HepG2 (cell line): ENCODE measurements at regions not wholly inside any gene's neighbourhood (a gene's known extent, or its start where the extent isn't known, plus 50 kb on each side); places are given as distances from the start of the nearest gene placed in this dataset.

ENCODE experiments used
- ATAC-seq: fragments of 200-7000 bp; cut with Tn5 transposase; 3 replicates; pipeline ENCODE4 v1.9.1; 2020; ENCODE audit warnings: mild to moderate bottlenecking, moderate library complexity
- BruUV-seq: library from RNA; stranded (reverse); fragments of 400-500 nt; replicated peaks from 2 replicates; lab custom pipeline; 2021; lab: Mats Ljungman, UMichigan
- CTCF ChIA-PET: fragments of 300-600 bp; formaldehyde crosslinking; extraction: SDS; loops from one replicate; lab custom pipeline; 2021; ENCODE audit warnings: low total read pairs, inconsistent platforms, low intra/inter-chr PET ratio; lab: Yijun Ruan, JAX
- POLR2A ChIA-PET: fragments of 350-600 bp; sonication (Branson Sonifier 250); formaldehyde crosslinking; loops from one replicate; lab custom pipeline; 2020; ENCODE audit warnings: antibody characterized with exemption, inconsistent platforms; lab: Yijun Ruan, JAX
- DNase-seq: peaks from one replicate; pipeline ENCODE4 v3.0.0-alpha.2; 2015; ENCODE audit warnings: low spot score
- FAIRE-seq: peaks from 3 replicates; lab custom pipeline; 2011; peaks lifted over from hg19 to GRCh38; lab: Jason Lieb, UNC
- H2AFZ ChIP-seq: one replicate; pipeline ENCODE4 v1.6.1; 2011; ENCODE audit warnings: low read length, inconsistent platforms
- H3K27ac ChIP-seq: fragments of 300-600 bp; 3 replicates; pipeline ENCODE4 v1.8.0; 2011; ENCODE audit warnings: mixed run types, mild to moderate bottlenecking, mixed read lengths, low read length, inconsistent platforms; ENCODE audit not compliant: insufficient read depth; ENCODE audit errors: extremely low read length
- H3K27me3 ChIP-seq, 2 experiments: fragments of 200-600 bp in 1 of 2; 2 replicates in 1 of 2; 3 replicates in 1 of 2; pipeline versions ENCODE4 v1.6.0 to v1.8.0; 2011; ENCODE audit warnings: low read length in 2 of 2, mild to moderate bottlenecking in 2 of 2, moderate library complexity in 2 of 2, inconsistent platforms in 1 of 2; ENCODE audit not compliant: insufficient read depth in 2 of 2, control insufficient read depth in 1 of 2
- H3K36me3 ChIP-seq, 2 experiments: fragments of 200-600 bp in 1 of 2; replicated peaks in 1 of 2; 2 replicates in 1 of 2; 3 replicates in 1 of 2; pipeline versions ENCODE4 v1.5.1 to v1.8.0; 2011; ENCODE audit warnings: low read length in 2 of 2, inconsistent platforms in 1 of 2; ENCODE audit not compliant: insufficient read depth in 2 of 2, control insufficient read depth in 1 of 2
- H3K4me1 ChIP-seq: 2 replicates; pipeline ENCODE4 v1.5.1; 2012; ENCODE audit warnings: low read length, inconsistent platforms; ENCODE audit not compliant: insufficient read depth
- H3K4me2 ChIP-seq: 2 replicates; pipeline ENCODE4 v1.6.0; 2011; ENCODE audit warnings: low read depth, low read length, inconsistent platforms
- H3K4me3 ChIP-seq, 3 experiments: fragments of 200-600 bp in 1 of 3; sonication (generic), shearing (Covaris generic) in 1 of 3; replicated peaks in 1 of 3; 2 replicates each; pipeline ENCODE4 v1.5.1; 2011 to 2016; ENCODE audit warnings: low read length in 3 of 3, inconsistent platforms in 2 of 3, low read depth in 2 of 3, mild to moderate bottlenecking in 2 of 3, control low read depth in 1 of 3, mixed read lengths in 1 of 3; ENCODE audit not compliant: insufficient read depth in 1 of 3
- H3K79me2 ChIP-seq: one replicate; pipeline ENCODE4 v1.6.1; 2011; ENCODE audit warnings: low read length, inconsistent platforms; ENCODE audit not compliant: insufficient read depth
- H3K9ac ChIP-seq: 2 replicates; pipeline ENCODE4 v1.6.0; 2011; ENCODE audit warnings: mild to moderate bottlenecking, low read depth, low read length, inconsistent platforms; ENCODE audit not compliant: insufficient read depth
- H3K9me3 ChIP-seq: 2 replicates; pipeline ENCODE4 v1.5.1; 2012; ENCODE audit warnings: mild to moderate bottlenecking, low read length
- H4K20me1 ChIP-seq: 2 replicates; pipeline ENCODE4 v1.6.0; 2011; ENCODE audit warnings: inconsistent platforms, mild to moderate bottlenecking, low read length, moderate library complexity; ENCODE audit not compliant: insufficient read depth
- DDIT3 ChIP-seq: sonication (generic); formaldehyde crosslinking; IDR thresholded peaks from 2 replicates; pipeline ENCODE4 v1.4.0; 2020; ENCODE audit warnings: mild to moderate bottlenecking, missing genetic modification reagents
- NFE2L2 ChIP-seq: fragments of 150-350 bp; IDR thresholded peaks from 2 replicates; pipeline ENCODE4 v1.6.1; 2014; ENCODE audit warnings: low read length
- NPAS2 ChIP-seq: sonication (generic); formaldehyde crosslinking; IDR thresholded peaks from 2 replicates; pipeline ENCODE4 v1.8.0; 2022; ENCODE audit warnings: mild to moderate bottlenecking, missing genetic modification reagents, borderline replicate concordance
- PAWR ChIP-seq: sonication (generic); formaldehyde crosslinking; IDR thresholded peaks from 2 replicates; pipeline ENCODE4 v1.4.0; 2020; ENCODE audit warnings: missing genetic modification reagents, mild to moderate bottlenecking, borderline replicate concordance
- RELA ChIP-seq: sonication (generic); formaldehyde crosslinking; IDR thresholded peaks from 2 replicates; pipeline ENCODE4 v1.4.0; 2020; ENCODE audit warnings: missing genetic modification reagents
- SNAPC2 ChIP-seq: sonication (generic); formaldehyde crosslinking; IDR thresholded peaks from 2 replicates; pipeline ENCODE4 v1.8.1; 2022; ENCODE audit warnings: mild to moderate bottlenecking, missing genetic modification reagents
- SRSF9 ChIP-seq: fragments of 200-400 bp; formaldehyde crosslinking; IDR thresholded peaks from 2 replicates; pipeline ENCODE4 v1.6.1; 2018; ENCODE audit warnings: borderline replicate concordance, mild to moderate bottlenecking, low read depth, low read length; ENCODE audit not compliant: insufficient read depth, poor library complexity, severe bottlenecking
- ZBTB20 ChIP-seq: sonication (generic); formaldehyde crosslinking; IDR thresholded peaks from 2 replicates; pipeline ENCODE4 v1.8.1; 2023; ENCODE audit warnings: missing genetic modification reagents, low read depth, mild to moderate bottlenecking, borderline replicate concordance
- ZNF670 ChIP-seq: sonication (generic); formaldehyde crosslinking; IDR thresholded peaks from 2 replicates; pipeline ENCODE4 v1.8.0; 2022; ENCODE audit warnings: mild to moderate bottlenecking, missing genetic modification reagents, borderline replicate concordance
- ZNF770 ChIP-seq: sonication (generic); formaldehyde crosslinking; IDR thresholded peaks from 2 replicates; pipeline ENCODE4 v1.5.0; 2020; ENCODE audit warnings: mild to moderate bottlenecking, missing genetic modification reagents
- ZNF772 ChIP-seq: sonication (generic); formaldehyde crosslinking; IDR thresholded peaks from 2 replicates; pipeline ENCODE4 v1.5.0; 2020; ENCODE audit warnings: mild to moderate bottlenecking, missing genetic modification reagents
- ZNF841 ChIP-seq: sonication (generic); formaldehyde crosslinking; IDR thresholded peaks from 2 replicates; pipeline ENCODE4 v1.8.1; 2023; ENCODE audit warnings: missing genetic modification reagents, borderline replicate concordance
- WGBS: methylation state at CpG from one replicate; pipeline ENCODE4 v1.1.6; 2017; ENCODE audit warnings: low lambda C conversion rate; 5-methylcytosine and 5-hydroxymethylcytosine counted together
- in situ Hi-C: cut with HindIII; loops from 2 replicates; pipeline ENCODE4 v1.10.0; 2017; ENCODE audit warnings: low pct_unique_long_range_greater_than_20kb; ENCODE audit not compliant: extremely low pct_ligation_motif_present
- intact Hi-C: fragments of 100-400 bp; cut with micrococcal nuclease; formaldehyde crosslinking; loops from one replicate; pipeline ENCODE4 v1.10.0; 2022; ENCODE audit not compliant: unreplicated experiment
- TF ChIP-seq, protein P1 (sequence below), 2 experiments: fragments of 450-650 bp in 1 of 2; sonication (generic) in 1 of 2; formaldehyde crosslinking in 1 of 2; IDR thresholded peaks; 2 replicates each; pipeline versions ENCODE4 v1.6.1 to v1.8.0; 2016 to 2022; ENCODE audit warnings: antibody characterized with exemption in 1 of 2, mild to moderate bottlenecking in 1 of 2, missing genetic modification reagents in 1 of 2

DNA sequence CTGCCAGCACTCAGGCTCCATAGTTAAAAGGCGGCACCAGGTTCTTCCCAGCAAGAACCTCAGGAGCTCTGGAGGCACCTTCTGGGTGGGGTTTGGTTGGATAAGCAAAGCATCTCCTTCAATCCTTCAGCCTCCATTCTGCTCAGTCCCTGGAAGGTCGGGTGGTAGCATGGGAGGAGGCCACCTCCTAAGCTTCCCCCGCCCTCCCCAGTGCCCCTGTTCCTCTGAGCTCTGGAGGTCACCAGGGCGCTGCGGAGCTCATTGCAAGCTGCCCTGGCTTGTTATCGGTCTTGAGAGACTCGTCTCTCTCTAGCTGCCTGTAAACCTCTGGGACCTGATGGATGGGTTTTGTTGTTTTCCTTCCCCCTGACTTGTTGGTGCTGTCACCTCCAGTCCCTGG, 124.8 kb downstream of the RPLP1 start:
- peaks cover 73% of the 10 kb centered on the region; the same call in 1 of the 2 replicates for H4K20me1 ChIP-seq
- no TSS peak for BruUV-seq
- DNase-seq = no peak
- no peak for FAIRE-seq
- 37% methylated on average over 2 of the region's 7 CpGs for WGBS
- no peaks in the 10 kb centered on the region for H3K79me2 ChIP-seq
- CTCF ChIA-PET = no interaction called here
- peaks cover 11% of the 10 kb centered on the region for H3K4me1 ChIP-seq
- no peak overlapping the region for H2AFZ ChIP-seq
- H3K36me3 ChIP-seq = no peaks in the 10 kb centered on the region
- H3K9me3 ChIP-seq = no peaks in the 10 kb centered on the region
- peaks cover 15 to 94% of the 10 kb centered on the region in 2 experiments; a peak in 4 of 5 replicates for H3K27me3 ChIP-seq
- H3K4me3 ChIP-seq = no peak overlapping the region
- no peak overlapping the region for H3K4me2 ChIP-seq
- no peak overlapping the region for H3K9ac ChIP-seq
- no peak for ATAC-seq
- POLR2A ChIA-PET = no interaction called here
- in situ Hi-C loops (loop anchor here (25.0 kb wide), 1 partner anchor 560 kb away; no protein-coding TSS in a partner anchor), intact Hi-C loops (no loop called here)
- H3K27ac ChIP-seq = no peak overlapping the region
- no peak for TF ChIP-seq ZNF670 (CRISPR knock-in tag)
- TF ChIP-seq SRSF9 = no peak
- TF ChIP-seq ZBTB20 = no peak
- TF ChIP-seq NFE2L2 = no peak
- TF ChIP-seq ZNF841 = no peak
- no peak for TF ChIP-seq SNAPC2 (CRISPR knock-in tag)
- TF ChIP-seq ZNF772 (CRISPR knock-in tag) = no peak
- no peak for TF ChIP-seq ZNF770
- no peak for TF ChIP-seq DDIT3 (CRISPR knock-in tag)
- TF ChIP-seq, protein P1, sequence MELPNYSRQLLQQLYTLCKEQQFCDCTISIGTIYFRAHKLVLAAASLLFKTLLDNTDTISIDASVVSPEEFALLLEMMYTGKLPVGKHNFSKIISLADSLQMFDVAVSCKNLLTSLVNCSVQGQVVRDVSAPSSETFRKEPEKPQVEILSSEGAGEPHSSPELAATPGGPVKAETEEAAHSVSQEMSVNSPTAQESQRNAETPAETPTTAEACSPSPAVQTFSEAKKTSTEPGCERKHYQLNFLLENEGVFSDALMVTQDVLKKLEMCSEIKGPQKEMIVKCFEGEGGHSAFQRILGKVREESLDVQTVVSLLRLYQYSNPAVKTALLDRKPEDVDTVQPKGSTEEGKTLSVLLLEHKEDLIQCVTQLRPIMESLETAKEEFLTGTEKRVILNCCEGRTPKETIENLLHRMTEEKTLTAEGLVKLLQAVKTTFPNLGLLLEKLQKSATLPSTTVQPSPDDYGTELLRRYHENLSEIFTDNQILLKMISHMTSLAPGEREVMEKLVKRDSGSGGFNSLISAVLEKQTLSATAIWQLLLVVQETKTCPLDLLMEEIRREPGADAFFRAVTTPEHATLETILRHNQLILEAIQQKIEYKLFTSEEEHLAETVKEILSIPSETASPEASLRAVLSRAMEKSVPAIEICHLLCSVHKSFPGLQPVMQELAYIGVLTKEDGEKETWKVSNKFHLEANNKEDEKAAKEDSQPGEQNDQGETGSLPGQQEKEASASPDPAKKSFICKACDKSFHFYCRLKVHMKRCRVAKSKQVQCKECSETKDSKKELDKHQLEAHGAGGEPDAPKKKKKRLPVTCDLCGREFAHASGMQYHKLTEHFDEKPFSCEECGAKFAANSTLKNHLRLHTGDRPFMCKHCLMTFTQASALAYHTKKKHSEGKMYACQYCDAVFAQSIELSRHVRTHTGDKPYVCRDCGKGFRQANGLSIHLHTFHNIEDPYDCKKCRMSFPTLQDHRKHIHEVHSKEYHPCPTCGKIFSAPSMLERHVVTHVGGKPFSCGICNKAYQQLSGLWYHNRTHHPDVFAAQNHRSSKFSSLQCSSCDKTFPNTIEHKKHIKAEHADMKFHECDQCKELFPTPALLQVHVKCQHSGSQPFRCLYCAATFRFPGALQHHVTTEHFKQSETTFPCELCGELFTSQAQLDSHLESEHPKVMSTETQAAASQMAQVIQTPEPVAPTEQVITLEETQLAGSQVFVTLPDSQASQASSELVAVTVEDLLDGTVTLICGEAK (IDR thresholded peaks at IDR 0.05) = no peak
- TF ChIP-seq, protein P1 (CRISPR knock-in tag; IDR thresholded peaks at IDR 0.05) = no peak
- no peak for TF ChIP-seq NPAS2
- no peak for TF ChIP-seq RELA (CRISPR knock-in tag)
- TF ChIP-seq PAWR (CRISPR knock-in tag) = no peak
